Skin of body (tissue), 1 donor: ENCODE measurements at regions not wholly inside any gene's neighbourhood (a gene's known extent, or its start where the extent isn't known, plus 50 kb on each side); places are given as distances from the start of the nearest gene placed in this dataset.
A peak's percentile ranks its signal among the peaks of the same experiment; 100 is the strongest.
"Not testable (repeated sequence)": the region's sequence is repeated elsewhere in the genome, so short reads cannot be mapped to it uniquely, and the experiment has no call there.

ENCODE experiments used
- DNase-seq: peaks from one replicate; lab custom pipeline; 2025; lab: John Stamatoyannopoulos, UW

DNA sequence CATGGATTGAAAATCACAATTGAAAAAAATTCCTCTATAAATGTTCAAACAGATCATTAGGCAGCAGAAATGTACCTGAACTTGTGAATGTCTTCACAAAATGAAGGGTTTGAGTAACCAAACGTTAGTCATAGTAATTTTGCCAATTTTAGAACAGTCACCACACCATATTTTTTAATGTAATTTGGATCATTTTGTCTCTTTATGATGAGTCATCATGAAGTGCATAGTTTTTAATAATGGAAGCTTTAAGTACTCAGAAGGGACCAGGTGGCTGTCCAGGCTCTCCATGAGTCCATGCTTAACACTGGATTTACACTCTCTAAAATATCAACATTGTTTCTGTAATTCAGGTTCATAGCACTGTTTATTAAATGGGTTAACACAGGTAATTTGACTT lies 219.2 kb downstream of the ETV1 start:
- no peak for DNase-seq

DNA sequence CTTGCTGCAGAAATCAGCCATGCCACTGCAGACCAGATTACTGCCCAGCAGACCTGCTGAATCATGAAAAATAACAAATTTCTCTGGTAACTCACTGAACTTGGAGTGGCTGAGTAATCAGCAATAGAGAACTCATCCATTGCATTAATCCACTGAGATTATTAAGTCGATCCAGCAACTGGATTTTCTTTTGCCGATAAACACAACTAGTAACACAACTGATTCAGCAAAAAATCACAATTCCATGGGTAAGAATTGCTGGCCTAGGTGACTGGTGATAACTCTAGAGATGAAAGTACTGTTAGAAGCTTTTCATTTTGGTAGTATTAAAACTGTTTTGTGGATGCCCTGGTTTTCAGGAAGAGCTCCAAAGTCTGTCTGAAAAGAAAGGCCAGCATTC lies 214.5 kb downstream of the ETV1 start:
- no peak for DNase-seq

DNA sequence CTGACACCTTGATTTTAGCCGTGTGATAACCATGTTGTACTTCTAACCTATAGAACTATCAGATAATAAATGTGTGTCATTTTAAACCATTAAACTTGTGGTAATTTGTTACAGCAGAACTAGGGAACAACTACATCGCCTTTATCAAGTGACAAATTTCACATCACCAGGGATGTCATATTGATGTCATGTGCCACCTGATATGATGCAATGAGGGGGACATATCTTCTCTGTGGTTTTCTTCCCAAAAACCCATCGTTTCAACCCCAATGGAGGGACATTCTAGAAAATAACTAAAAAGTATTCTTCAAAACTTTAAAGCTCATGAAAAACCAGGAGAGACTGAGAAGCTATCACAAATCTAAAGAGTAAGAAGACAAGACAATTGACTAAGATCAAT lies 212.2 kb downstream of the ETV1 start:
- DNase-seq = no peak

DNA sequence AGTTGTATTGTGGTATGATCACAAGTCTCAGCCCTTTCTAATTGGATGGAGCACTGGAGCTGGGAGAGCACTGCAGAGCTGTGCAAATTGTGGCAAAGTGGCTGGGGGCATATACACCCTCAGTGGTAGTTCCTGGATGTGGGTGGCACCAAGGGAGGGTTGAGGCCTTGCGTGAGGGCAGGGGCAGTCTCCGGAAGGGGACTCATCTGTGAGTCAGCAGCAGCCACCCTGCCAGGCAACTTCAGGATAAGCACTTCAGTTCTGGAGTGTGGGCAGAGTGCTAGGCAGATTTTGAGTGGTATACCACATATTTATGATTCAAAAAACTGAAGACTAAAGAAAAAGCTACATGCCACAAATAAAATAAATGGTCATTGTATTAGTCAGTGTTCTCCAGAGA lies 210.5 kb downstream of the ETV1 start:
- DNase-seq = no peak

DNA sequence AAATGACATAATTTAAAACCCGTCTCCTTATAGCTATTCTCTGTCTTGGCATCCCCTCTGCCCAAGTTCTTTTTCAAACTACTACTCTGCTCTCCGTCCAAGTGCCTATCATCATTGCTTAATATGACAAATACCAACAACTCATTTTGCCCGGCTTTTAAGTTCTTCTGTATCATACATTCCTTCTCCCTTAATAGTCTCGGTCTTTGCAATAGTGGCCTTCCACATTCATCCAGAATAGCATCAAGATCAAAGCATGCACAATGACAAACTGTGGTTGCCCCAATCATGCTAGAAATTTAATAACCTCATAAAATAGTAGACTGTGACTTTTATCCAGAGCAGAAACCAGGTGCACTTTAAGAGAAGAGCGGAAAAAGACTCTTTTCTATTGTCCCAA lies 198.9 kb downstream of the ETV1 start:
- no peak for DNase-seq

DNA sequence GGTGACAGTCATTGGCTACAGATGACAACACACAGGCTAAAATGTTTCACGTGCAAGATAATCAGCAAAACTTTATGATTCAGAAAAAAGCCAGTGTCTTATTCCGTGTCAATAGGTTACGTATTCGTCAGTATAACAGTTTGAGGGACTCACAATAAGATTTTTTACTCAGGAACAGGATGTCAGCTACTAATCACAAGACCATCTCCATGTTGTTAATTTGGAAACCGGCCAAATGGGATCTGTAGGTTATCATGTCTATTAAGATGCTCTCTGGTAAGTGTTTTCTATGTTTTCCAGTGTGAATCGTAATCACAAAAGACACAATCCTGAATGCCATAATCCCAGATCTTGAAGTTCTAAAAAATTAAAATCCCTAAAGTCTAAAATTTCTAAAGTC lies 197.3 kb downstream of the ETV1 start:
- no peak for DNase-seq

DNA sequence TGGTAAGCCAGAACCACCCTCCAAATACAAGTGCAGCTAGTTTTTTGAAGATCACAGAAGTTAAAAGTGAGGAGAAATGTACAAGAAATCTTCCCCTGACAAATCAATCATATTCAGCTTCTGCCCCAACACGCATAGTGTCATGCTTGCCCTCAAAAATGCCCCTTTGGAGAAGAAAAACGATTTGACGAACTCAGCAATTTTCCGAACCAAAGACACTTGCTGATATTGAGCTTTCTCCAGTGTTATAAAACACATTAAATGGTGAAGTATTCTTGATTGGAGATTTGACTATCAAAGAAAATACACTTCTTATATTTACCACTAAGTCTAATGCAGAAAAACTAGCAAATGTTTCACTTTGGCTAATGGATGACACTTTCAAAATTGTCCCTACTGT lies 195.5 kb downstream of the ETV1 start:
- no peak for DNase-seq

DNA sequence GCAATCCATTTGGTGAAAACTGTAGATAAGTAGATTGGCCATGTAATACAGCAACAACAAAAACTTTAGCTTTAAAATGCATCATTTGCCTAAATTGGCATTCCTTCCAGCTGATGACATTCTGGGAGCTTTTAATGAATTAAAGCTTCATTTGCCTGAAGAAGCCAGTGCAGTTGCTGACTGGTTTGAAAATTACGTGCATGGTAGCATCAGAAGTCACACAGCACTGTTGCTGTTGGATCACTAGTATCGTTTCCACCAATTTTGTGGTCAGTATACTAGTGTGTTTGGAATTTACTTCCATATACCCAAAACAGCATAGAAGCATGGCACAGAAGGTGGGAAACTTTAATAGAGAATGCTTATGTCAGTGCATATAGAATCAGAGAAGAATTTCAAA lies 194.9 kb downstream of the ETV1 start:
- no peak for DNase-seq

DNA sequence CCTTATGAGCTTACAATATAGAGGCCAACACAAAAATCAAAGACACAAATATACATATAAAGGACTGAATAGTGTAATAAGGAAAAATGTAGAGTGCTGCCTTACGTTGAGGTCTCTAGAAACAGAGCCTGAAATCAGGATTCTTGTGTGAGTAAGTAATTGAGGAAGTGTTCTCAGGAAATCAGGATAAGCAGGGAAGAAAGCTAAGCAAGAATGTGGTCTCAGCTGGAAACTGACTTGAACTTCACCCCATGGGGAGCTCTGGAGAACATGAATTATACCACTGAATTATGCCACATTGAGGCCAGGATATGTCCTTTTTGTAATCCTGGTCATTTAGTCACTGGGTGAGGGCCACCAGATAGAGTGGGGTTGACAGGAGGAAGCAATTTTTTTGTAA lies 191.9 kb downstream of the ETV1 start:
- no peak for DNase-seq

DNA sequence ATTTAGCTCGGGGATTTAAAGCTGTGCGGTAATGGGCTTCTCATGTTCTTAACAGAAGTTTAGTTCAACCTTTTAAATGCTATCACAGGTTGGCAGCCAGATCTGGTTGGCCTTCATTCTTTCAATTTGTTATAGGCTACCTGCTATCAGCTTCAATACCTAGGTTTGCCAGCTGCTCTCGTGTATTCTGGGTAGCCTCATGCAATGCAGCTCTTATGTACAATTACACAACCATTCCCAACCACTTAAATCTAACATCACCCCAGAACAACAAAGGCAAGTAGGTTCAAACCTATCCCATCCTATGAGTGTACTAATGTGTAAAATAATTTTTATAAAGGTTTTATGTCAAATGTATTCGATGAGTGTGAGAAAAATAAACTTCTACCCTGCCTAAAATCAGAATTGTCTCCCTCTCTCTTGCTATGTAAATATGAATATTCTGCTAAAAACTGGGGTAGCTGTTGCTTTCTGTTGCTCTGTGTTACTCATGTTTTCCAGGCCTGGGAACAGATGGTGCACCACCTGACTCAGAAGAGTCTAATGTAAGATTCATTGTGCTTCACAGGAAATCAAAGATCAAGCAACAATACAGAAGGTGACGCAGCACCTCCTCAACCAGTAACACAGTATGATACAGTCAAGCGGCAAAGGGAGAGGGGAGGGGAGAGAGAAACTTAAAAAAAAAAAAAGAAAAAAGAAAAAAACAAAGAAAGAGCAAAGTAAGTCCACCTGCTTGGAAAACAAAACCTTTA lies 188.6 kb downstream of the ETV1 start:
- DNase-seq = no peak

DNA sequence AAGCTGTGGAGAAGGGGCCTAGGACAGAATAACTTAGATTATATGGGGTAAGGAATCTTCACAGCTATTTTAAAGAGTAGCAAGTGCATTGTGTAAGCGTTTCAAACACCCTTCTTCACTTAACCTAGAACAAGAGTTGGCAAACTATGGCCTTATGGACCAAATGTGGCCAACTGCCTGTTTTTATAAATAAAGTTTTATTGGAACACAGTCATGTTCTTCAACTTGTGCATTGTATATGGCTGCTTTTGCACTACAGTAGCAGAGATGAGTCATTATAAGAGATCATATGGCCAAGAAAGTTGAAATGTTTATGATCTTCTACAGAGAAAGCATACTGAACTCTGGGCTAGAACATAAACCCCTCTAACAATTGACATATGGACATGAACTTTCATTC lies 187.8 kb downstream of the ETV1 start:
- DNase-seq = no peak

DNA sequence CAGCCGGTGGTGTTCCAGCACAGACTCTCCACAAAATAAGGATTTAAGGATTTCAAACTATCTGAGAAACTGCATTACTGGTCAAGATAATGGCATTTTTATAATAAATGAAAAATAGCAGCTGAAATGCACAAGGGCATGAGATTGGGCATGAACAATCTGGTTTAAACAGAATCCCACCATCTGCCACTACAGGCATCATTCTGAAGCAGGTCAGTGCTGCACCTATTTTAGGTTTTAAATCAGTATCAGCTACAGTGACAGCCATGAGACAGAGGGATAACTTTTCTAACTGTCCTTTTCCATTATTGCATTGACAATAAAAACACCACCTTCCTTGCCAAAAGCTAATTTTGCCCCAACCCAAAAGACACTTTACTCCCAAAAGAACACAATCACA lies 186.8 kb downstream of the ETV1 start:
- no peak for DNase-seq

DNA sequence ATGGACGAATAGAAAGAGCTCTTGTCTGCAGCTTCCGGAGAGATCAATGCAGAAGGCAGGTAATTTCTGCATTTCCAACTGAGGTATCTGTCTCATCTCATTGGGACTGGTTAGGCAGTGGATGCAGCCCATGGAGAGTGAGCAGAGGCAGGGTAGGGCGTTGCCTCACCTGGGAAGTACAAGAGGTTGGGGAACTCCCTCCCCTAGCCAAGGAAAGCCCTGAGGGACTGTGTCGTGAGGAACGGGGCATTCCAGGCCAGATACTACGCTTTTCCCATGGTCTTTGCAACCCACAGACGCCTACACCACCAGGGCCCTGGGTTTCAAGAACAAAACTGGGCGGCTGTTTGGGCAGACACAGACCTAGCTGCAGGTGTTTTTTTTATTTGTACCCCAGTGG lies 186.3 kb downstream of the ETV1 start:
- DNase-seq = no peak

DNA sequence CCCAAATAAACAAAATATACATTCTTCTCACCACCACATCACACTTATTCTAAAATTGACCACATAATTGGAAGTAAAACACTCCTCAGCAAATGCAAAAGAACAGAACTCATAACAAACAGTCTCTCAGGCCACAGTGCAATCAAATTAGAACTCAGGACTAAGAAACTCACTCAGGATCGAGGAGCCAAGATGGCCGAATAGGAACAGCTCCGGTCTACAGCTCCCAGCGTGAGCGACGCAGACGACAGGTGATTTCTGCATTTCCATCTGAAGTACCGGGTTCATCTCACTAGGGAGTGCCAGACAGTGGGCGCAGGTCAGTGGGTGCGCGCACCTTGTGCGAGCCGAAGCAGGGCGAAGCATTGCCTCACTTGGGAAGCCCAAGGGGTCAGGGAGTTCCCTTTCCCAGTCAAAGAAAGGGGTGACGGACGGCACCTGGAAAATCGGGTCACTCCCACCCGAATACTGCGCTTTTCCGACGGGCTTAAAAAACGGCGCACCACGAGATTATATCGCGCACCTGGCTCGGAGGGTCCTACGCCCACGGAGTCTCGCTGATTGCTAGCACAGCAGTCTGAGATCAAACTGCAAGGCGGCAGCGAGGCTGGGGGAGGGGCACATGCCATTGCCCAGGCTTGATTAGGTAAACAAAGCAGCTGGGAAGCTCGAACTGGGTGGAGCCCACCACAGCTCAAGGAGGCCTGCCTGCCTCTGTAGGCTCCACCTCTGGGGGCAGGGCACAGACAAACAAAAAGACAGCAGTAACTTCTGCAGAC lies 183.2 kb downstream of the ETV1 start:
- not testable (repeated sequence) for DNase-seq

DNA sequence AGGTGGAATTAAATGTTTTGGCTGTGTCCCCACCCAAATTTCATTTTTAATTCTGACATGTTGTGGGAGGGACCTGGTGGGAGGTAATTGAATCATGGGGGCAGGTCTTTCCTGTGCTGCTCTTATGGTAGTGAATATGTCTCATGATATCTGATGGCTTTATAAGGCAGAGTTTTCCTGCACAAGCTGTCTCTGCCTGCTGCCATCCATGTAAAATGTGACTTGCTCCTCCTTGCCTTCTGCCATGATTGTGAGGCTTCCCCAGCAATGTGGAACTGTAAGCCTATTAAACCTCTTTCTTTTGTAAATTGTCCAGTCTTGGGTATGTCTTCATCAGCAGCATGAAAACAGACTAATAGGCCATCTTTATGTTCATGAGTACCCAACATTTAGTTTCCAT lies 172.2 kb downstream of the ETV1 start:
- DNase-seq = not testable (repeated sequence)

DNA sequence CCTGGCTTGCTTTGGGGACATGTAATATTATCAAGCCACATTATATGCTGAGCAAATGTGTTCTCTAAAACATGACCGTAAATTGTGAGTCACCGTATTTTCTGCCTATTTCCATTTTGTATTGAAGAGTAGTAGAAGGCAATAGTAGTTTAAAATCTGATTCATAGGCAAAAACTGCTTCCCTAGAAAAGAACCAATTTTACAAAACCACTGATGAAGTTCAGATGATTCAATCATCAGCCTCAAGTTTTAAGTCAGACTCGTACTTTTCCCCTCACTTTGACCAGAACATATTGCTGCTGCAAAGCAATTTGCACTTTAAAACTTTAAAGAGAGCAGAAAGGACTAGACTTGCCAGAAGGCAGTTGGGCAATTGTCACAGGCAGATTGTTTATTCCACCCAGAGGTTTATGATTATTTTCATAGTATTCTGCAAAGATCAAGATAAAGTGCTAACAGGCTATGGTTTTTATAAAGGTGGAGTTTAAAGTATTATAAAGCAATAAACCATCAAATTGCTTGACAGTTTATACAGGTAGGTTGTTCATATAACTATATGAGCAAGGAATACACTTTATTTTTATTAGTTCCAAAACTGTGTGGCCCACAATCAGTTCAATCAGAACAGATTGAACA lies 168.2 kb downstream of the ETV1 start:
- DNase-seq = no peak

DNA sequence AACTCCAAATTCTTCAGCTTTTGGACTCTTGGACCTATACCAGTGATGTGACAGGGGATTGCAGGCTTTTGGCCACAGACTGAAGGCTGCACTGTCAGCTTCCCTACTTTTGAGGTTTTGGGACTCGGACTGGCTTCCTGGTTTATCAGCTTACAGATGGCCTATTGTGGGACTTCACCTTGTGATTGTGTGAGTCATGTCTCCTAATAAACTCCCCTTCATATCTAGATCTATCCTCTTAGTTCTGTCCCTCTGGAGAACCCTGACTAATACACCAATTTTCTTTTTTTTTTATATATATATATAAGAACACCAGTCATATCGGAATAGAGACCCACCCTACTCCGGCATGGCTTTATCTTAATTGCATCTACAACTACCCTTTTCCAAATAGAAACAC lies 166.8 kb downstream of the ETV1 start:
- no peak for DNase-seq

DNA sequence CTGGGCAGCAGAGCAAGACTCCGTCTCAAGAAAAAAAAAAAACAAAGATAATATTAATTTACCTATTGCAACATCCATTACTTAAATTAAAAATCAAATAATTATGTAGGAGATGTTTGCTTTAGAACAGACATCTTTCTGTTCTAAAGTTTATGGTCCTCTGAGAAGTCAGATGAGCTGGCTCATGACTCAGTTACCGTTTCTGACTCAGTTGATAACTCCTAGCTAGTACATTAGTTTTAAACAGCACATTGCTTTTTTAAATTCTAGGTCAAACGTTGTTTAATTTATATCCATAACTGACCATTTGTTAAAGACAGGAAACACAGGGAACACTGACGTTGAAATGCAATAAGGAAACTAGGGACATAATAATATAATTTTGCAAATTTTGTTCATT lies 162.7 kb downstream of the ETV1 start:
- no peak for DNase-seq

DNA sequence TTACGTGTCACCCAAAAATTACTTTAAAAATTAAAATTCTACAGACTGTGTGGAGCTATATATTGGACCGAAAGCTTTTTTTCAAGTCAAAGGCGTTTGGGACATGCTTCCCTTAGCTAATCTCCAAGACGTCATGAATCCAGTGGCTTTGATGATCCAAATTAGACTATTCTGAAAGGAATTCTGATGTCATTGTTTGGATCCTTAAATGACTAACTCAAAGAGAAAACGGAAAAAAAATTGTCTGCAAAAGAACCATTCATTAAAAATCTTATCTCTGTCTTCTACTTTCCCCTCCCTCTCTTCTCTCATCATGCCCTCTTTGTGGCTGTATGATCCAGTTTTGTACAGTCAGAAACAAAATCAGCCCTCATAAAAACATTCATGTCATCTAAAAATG lies 161.8 kb downstream of the ETV1 start:
- DNase-seq = no peak

DNA sequence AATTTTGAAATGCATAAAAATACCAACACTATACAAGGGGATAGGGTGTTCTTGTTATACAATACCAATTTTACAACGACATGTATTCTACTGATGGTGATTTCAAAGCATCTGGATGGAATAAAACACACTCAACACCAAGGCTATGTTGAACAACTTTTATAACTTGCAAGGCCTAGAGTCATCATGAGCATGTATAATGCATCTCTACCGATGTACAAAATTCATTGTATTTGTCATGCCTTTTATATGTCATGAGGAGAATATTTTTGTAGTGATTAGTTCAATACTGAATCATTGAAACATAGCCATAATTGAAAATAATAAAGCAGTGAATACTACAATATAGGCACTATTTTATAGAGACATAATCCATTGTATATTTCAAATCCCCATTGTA lies 160.2 kb downstream of the ETV1 start:
- no peak for DNase-seq

DNA sequence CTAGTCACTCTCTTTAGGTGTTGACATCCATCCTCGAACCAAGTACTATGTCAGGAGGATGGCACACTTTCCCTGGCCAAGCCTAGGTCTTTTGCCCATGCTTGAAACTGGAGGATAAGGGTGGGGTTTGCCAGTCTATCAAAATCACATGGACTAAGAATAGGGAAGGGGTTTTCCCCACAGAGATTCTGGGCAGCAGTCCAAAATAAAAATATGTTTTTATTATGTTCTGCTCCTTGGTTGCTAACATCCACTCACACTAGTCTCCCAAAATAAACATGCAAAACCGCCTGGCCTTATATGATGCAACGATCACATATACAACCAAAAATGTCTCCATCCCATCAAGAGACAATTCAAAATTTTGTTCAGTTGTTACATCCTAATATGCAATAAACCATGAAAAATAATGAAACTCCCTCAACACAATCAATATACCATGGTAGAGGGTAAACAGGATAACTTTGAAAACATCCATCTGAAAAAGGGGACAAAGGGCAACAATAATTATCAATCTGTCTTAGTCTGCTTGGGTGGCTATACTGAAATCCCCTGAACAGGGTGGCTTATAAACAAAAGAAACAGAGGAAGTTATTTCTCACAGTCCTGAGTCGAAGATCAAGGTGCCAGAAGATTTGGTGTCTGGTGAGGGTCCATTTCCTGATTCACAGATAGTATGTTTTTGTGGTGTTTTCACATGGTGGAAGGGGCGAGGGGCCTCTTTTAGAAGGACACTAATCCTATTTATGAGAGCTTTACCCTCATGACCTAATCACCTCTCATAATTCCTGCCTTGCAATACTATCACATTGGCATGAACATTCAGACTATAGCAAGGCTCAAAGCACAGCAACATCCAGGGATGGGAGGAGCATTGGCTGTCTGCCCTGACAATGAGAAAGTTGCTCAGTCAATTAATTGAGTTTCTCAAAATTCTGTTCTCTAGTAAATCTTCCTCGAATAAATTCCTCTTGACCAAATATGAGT lies 159.3 kb downstream of the ETV1 start:
- peak; percentile 34 for DNase-seq

DNA sequence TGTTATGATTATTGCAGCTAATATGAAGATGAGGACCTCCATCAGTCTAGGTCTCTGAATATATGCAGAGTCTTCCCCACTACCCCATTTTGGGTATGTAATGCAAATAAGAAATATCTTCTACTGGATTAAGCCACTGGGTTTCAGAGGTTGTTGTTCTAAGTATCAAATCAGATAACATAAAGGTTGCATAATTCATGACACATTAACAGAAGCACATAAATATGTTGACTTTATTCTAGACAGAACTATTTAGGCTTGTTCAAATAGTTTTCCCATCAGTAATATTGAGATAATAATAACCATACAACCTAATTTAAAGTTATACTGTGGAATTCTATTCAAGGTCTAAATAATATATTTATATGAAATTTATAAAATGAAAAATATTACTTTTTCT lies 157.1 kb downstream of the ETV1 start:
- no peak for DNase-seq
